Endothelial cell of umbilical vein (primary cell): ENCODE measurements at regions not wholly inside any gene's neighbourhood (a gene's known extent, or its start where the extent isn't known, plus 50 kb on each side); places are given as distances from the start of the nearest gene placed in this dataset.

ENCODE experiments used
- CTCF ChIP-seq, 2 donors: IDR thresholded peaks; 1 replicate in 1 of 2; 2 replicates in 1 of 2; pipeline ENCODE4 v1.5.1; 2011; ENCODE audit warnings: low read length in 2 of 2, mild to moderate bottlenecking in 2 of 2, moderate library complexity in 2 of 2, control low read depth in 1 of 2, inconsistent platforms in 1 of 2, low read depth in 1 of 2; ENCODE audit not compliant: insufficient read depth in 1 of 2; ENCODE audit errors: extremely low read depth in 1 of 2
- EZH2 ChIP-seq: IDR thresholded peaks from 2 replicates; pipeline ENCODE4 v1.6.1; 2012; ENCODE audit warnings: borderline replicate concordance, low read depth, mild to moderate bottlenecking, moderate library complexity, low read length, inconsistent platforms; ENCODE audit not compliant: severe bottlenecking
- FOS ChIP-seq: IDR thresholded peaks from 2 replicates; pipeline ENCODE4 v1.6.1; 2011; ENCODE audit warnings: mild to moderate bottlenecking, low read length, moderate library complexity, borderline replicate concordance; ENCODE audit not compliant: insufficient read depth
- GATA2 ChIP-seq: IDR thresholded peaks from 2 replicates; pipeline ENCODE4 v1.7.0; 2011; ENCODE audit warnings: low read depth, mild to moderate bottlenecking, moderate library complexity, mixed read lengths, low read length; ENCODE audit not compliant: insufficient read length, insufficient read depth
- JUN ChIP-seq: IDR thresholded peaks from 2 replicates; pipeline ENCODE4 v1.6.1; 2011; ENCODE audit warnings: borderline replicate concordance, low read depth; ENCODE audit not compliant: insufficient read length, insufficient read depth
- MYC ChIP-seq: IDR thresholded peaks from one replicate; pipeline ENCODE4 v1.6.1; 2011; ENCODE audit warnings: mild to moderate bottlenecking, low read depth, low read length
- POLR2A ChIP-seq: IDR thresholded peaks from 2 replicates; pipeline ENCODE4 v1.6.1; 2012; ENCODE audit warnings: low read depth, mild to moderate bottlenecking, control low read depth, low read length
- POLR2AphosphoS5 ChIP-seq: IDR thresholded peaks from 2 replicates; pipeline ENCODE4 v1.6.1; 2012; ENCODE audit warnings: low read depth, mild to moderate bottlenecking, control low read depth, low read length, moderate library complexity; ENCODE audit not compliant: insufficient read depth

GRCh38 chr3:156620901-156621300, 53.5 kb upstream of the TIPARP start:
- TF ChIP-seq CTCF (IDR thresholded peaks at IDR 0.05; ENCODE audit: extremely low read depth in 1 of 2, insufficient read depth in 1 of 2, low read depth in 1 of 2, low read length in 2 of 2): no peak
- no peak for TF ChIP-seq POLR2AphosphoS5
- no peak for TF ChIP-seq JUN
- no peak for TF ChIP-seq GATA2
- TF ChIP-seq POLR2A: no peak
- no peak for TF ChIP-seq EZH2
- no peak for TF ChIP-seq MYC
- no peak for TF ChIP-seq FOS
